ENCODE measurements at regions not wholly inside any gene's neighbourhood (a gene's known extent, or its start where the extent isn't known, plus 50 kb on each side); places are given as distances from the start of the nearest gene placed in this dataset.
"Not testable (repeated sequence)": the region's sequence is repeated elsewhere in the genome, so short reads cannot be mapped to it uniquely, and the experiment has no call there.

DNA sequence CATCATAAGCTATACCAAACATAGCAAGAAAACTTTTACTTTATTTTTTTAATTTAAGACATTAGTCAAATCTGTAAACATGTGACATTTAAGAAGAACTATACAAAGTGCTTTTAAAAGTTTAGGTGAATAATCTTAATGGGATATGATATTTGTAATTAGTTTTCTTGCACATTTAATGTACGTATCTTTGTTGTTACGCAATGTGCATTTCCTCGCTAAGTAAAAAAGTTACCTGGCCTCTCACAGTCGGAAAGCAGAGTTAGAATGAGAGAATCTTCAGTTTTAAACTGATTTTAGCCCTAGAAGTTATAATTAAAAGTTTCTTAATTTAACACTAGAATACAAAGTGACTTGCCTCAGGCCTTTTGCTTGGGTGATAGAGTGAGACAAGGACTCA is 589.8 kb downstream of the DMRTA1 start:
- no peak overlapping the region for H3K4me3 ChIP-seq (ENCODE audit: low read depth, low read length)
- TF ChIP-seq, protein P1, sequence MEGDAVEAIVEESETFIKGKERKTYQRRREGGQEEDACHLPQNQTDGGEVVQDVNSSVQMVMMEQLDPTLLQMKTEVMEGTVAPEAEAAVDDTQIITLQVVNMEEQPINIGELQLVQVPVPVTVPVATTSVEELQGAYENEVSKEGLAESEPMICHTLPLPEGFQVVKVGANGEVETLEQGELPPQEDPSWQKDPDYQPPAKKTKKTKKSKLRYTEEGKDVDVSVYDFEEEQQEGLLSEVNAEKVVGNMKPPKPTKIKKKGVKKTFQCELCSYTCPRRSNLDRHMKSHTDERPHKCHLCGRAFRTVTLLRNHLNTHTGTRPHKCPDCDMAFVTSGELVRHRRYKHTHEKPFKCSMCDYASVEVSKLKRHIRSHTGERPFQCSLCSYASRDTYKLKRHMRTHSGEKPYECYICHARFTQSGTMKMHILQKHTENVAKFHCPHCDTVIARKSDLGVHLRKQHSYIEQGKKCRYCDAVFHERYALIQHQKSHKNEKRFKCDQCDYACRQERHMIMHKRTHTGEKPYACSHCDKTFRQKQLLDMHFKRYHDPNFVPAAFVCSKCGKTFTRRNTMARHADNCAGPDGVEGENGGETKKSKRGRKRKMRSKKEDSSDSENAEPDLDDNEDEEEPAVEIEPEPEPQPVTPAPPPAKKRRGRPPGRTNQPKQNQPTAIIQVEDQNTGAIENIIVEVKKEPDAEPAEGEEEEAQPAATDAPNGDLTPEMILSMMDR (IDR thresholded peaks at IDR 0.05; ENCODE audit: insufficient read depth, low read length): no peak
- no peak for DNase-seq (ENCODE audit: low read depth)

DNA sequence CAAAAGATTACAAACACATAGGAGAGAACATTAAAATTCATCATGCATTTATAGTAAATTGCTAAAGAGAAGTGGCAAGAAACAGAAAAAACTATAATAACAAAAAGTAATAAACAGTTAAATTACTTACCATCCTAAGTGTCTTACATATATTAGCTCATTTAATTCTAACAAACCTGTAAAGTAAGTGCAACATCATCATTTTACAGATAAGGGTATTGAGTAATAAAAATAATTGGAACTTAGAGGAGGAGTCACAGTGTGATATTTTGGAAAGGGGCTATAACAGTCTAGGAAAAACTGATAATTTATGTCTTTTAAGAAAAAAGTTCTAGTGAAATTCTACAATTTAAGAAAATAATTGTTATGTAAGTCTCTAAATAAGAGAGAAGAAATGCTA is 592.8 kb downstream of the DMRTA1 start:
- TF ChIP-seq, protein P1 (IDR thresholded peaks at IDR 0.05; ENCODE audit: insufficient read depth, low read length): no peak
- no peak overlapping the region for H3K4me3 ChIP-seq (ENCODE audit: low read depth, low read length)
- no peak for DNase-seq (ENCODE audit: low read depth)

DNA sequence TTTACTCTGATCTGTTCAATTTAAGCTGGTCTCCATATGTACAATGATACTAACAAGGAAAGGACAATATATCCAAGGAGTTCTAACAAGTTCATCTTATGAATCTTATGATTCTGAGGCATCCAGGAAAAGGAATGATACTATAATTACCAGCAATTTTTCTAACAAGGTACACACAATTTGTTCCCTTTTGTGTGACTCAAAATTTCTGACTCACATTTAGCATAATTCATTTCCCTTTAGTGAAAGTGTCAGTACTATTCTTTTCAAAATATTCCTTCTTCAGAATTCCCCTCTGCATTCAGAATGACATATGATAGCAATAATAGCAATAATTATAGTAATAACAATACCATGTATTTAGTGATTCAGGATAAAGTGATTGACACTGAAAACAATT is 594.8 kb downstream of the DMRTA1 start:
- TF ChIP-seq, protein P1 (IDR thresholded peaks at IDR 0.05; ENCODE audit: insufficient read depth, low read length): no peak
- DNase-seq (ENCODE audit: low read depth): no peak
- no peak overlapping the region for H3K4me3 ChIP-seq (ENCODE audit: low read depth, low read length)

GRCh38 chr9:23044549-23044948 is 597.9 kb downstream of the DMRTA1 start:
- H3K4me3 ChIP-seq (ENCODE audit: low read depth, low read length): no peak overlapping the region
- DNase-seq (ENCODE audit: low read depth): peak; percentile 34
- TF ChIP-seq, protein P1 (IDR thresholded peaks at IDR 0.05; ENCODE audit: insufficient read depth, low read length): no peak

- DNase-seq (ENCODE audit: low read depth); H3K4me3 ChIP-seq (ENCODE audit: low read depth, low read length): not testable (repeated sequence)
Measured at GRCh38 chr9:23046026-23046425, 599.4 kb downstream of the DMRTA1 start.

GRCh38 chr9:23050548-23050947 is 603.9 kb downstream of the DMRTA1 start:
- TF ChIP-seq, protein P1 (IDR thresholded peaks at IDR 0.05; ENCODE audit: insufficient read depth, low read length): no peak
- no peak overlapping the region for H3K4me3 ChIP-seq (ENCODE audit: low read depth, low read length)
- DNase-seq (ENCODE audit: low read depth): no peak

GRCh38 chr9:23073136-23073535 is 626.5 kb downstream of the DMRTA1 start:
- no peak for DNase-seq (ENCODE audit: low read depth)
- TF ChIP-seq, protein P1 (IDR thresholded peaks at IDR 0.05; ENCODE audit: insufficient read depth, low read length): no peak
- no peak overlapping the region for H3K4me3 ChIP-seq (ENCODE audit: low read depth, low read length)

Measured in fibroblast of the aortic adventitia (primary cell).